SH-SY5Y (cell line): ENCODE measurements at regions not wholly inside any gene's neighbourhood (a gene's known extent, or its start where the extent isn't known, plus 50 kb on each side); places are given as distances from the start of the nearest gene placed in this dataset.

Experiments
- GATA2 ChIP-seq: IDR thresholded peaks from 2 replicates; pipeline ENCODE4 v1.6.1; 2011; ENCODE audit warnings: mild to moderate bottlenecking, low read depth, low read length
- GATA3 ChIP-seq: IDR thresholded peaks from 2 replicates; pipeline ENCODE4 v1.6.1; 2011; ENCODE audit warnings: low read depth, mild to moderate bottlenecking, low read length, moderate library complexity

GRCh38 chr11:116130122-116130521, 625.9 kb upstream of the CADM1 start:
- no peak for TF ChIP-seq GATA3
- TF ChIP-seq GATA2: no peak

DNA sequence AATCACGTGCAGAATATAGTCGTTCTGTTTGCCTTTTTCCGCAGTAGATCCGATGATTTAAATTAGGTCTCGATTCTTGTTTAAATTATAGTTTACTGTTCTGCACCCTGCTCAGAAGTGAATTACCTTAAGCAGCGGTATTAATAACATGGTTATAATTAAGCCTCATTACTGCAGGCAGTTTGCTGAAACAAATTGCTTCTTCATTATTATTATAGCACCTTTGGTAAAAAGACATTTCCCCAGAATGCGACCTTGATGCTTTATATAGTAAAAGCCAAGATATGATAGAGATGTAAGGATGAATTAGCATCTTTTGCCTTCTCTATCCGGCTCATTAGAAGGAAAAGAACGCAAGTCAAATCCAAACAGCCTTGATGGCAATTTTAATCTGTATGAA, 625.2 kb upstream of the CADM1 start:
- no peak for TF ChIP-seq GATA3
- TF ChIP-seq GATA2: no peak

DNA sequence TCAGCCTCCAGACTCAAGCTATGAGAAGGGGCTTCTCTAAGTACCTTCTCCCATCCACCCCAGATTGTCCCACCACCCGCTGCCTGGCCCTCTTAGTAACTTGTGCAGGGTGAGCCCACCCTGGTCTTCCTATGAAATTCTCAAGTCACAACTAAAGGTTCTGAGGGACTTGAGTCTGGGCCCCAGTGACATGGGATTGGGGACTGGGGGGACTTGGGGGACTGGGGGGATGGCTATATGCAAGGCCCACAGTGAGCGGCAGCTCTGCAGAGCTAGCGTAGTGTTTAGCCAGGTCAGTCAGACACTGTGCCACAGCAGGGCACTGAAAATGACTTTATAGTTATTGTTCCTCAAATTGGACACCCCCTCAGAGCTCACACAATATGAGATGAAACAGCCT, 622.3 kb upstream of the CADM1 start:
- no peak for TF ChIP-seq GATA3

DNA sequence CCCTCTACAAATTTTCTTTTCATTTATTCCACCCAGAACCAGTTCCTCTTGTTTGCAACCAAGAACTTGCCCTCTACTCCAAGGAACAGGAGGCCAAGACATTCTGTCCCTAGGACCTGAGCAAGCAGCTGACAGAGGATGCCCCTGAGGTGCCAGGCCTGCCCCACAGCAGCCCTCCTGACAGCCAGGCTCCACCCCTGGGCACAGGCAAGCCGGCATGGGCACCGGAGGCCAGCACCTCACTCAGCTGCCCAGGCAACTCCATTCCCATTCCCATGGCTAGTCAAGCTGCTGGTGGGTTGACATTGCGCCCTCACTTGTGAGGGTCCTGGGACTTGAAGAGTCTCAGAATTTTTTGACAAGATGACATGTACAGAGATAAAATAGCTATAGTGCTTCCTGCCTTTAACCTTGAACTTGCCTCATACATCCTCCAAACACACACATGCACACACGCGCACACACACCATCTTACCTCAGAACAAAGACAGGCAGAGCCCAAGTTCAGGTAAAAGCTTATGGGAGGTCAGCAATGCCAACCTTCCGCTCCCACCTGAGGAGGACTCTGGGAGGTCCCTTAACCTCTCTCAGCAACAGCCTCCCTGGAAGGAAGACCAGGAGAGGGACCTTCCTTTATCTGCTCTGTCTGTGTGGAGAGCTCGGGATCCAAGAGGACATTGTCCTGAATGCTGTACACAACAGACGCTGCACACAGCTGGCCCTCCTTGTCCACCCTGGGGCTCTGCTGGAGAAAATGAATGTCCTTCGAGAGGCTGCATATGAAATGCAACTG, 620.9 kb upstream of the CADM1 start:
- TF ChIP-seq GATA2 (no peak), GATA3 (no peak)

DNA sequence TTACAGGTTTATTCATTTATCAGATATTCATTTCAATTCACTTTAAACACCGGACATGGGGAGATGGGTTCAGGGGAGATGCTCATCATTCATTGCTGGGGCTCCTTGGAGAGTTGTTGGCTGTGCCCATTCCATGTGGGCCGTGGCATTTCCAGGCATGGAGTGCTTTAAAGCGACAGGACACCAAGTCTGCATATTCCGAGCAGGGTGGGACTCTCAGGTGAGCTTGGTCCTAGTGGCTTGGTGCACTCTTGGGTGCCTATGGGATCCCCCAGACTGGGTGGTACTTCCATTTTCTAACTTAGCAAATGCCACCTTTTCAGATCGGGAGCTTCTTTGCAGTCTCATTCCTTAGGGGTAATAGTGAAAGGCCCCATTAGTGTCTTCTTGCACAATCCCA, 619.5 kb upstream of the CADM1 start:
- no peak for TF ChIP-seq GATA3

- TF ChIP-seq GATA2 (no peak), GATA3 (no peak)
Measured at GRCh38 chr11:116122697-116123472, 618.7 kb upstream of the CADM1 start.

DNA sequence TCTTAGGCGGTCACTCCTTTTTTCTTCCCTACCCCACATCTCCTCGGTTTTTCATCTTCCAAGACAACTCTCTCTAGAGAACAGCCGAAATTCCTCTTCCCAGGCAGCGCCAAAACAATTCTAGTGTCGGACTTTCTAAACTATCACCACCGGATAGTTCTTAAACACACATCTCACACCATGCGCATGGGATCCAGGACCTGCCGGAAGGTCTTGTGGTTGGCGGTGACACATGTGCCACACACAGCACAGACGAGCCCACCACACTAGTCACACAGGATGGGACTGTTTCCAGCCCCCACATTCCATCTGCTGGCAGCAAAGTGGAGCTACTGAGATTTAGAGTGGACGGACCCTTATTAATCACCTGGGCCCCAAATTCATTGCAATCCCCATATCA, 614.9 kb upstream of the CADM1 start:
- TF ChIP-seq GATA2: no peak

DNA sequence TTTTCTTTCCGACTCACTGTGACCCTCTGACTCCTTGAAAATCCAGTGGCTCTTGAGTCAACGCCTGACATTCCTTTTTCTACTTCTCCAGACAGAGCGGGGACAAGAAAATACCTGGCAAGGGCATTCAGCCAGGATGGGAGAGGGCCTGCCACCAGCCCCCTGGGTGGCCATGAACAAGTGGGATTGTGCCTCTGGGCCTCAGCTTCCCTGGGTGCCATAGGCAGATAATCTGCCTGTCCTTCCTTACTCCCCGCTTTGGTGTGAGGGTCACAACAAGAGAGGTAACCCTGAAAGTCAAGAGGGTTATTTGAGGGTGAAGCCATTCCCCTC, 613.9 kb upstream of the CADM1 start:
- no peak for TF ChIP-seq GATA3
- TF ChIP-seq GATA2: no peak

DNA sequence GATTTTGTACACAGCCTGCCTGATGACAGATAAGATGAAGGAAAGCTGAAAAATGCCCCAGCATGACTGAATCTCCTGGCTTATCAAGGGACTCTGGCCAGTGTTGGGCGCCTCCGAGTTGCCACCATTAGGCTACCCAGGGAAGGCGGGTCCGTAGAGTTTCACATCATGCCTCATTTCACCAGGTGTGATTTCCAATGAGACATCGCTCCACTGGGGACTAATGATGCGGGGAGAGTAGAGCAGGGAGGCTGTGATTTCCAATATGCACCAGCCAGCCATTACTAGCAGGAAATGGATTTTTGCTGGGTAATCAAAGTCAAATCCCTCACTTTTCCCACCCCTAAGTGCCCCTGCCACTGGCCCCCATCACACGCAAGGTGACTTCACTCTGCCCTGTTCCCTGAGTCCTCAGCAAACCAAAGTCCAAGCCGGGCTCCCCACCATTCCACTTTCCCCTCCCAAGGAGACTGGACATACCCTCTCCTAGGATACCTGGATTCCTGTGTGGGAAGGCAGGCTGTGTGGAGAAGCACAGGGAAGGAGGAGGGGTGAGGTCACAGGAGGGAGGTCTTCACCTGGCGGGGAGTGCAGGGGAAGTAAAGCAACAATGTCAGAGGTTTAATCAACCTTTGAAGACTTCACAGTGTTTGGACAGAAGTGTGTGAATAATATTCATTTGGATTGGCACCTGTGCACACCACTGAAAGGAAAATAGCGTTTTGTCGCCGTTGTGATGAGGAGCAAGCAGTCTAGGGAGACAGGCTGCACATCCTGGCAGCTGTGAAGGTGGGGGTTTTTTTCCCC, 613.3 kb upstream of the CADM1 start:
- TF ChIP-seq GATA3 (no peak), GATA2 (no peak)

DNA sequence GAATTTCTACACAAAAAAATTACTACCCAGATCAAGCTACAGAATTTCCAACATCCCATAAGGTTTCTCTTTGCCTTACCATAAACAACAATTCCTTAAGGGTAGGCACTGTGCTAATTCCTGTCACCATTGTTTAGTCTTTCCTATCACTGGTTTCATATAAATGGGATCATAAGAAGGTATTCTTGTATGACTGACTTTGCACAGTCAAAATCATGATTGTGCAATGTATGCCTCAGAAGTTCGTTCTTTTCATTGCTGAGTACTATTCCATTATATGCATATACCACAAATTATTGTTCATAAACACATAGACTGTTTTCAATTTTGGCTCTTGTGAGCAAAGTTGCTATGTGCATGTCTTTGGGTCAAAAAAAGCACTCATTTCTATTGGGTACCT, 611.6 kb upstream of the CADM1 start:
- TF ChIP-seq GATA3 (no peak), GATA2 (no peak)

DNA sequence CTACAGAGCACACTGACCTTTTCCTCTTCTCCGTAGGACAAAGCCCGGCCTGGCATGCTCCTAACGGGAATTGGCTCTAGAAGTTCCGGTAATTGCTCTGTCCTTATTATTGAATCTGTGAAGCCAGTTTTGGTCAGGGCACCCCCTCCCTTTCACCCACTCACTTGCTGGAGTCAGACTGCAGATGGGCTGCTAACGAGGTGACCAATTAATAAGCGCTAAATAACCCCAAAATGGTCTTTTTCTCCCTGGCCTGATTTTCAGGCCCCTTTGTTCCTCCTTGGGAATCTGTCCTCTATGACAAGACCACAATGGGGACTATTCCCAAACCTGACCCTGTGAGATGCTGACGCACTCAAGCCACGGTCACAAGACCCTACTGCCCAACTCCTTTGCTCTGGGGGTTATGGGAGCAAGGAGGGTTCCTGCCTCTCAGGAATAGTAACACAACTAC, 610.0 kb upstream of the CADM1 start:
- TF ChIP-seq GATA3: no peak
- TF ChIP-seq GATA2: no peak

- TF ChIP-seq GATA2 (no peak), GATA3 (no peak)
Measured at GRCh38 chr11:116112087-116112935, 608.1 kb upstream of the CADM1 start.

GRCh38 chr11:116111546-116111945, 607.3 kb upstream of the CADM1 start:
- no peak for TF ChIP-seq GATA2
- TF ChIP-seq GATA3: no peak

GRCh38 chr11:116110802-116111201, 606.6 kb upstream of the CADM1 start:
- no peak for TF ChIP-seq GATA2
- no peak for TF ChIP-seq GATA3

DNA sequence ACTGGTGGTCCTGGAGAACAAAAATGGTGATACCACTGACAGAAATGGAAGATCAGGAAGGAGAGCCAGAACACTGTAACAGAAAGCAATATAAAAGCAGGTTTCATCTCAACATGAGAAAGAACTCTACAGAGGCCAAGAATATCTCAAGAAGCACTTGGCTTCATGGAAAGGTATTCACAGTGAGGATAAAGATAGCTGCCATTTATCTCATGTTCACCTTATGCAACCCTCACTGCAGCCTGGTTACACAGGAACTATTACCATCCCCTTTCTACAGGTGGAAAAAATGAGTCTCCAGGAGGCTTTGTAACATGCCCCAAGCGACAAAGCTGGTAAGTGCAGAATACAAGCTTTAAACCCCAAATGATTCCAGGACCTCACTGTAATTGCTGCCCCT, 606.1 kb upstream of the CADM1 start:
- TF ChIP-seq GATA2 (no peak), GATA3 (no peak)
